CD4-positive, CD25-positive, alpha-beta regulatory T cell (primary cell): ENCODE measurements at regions not wholly inside any gene's neighbourhood (a gene's known extent, or its start where the extent isn't known, plus 50 kb on each side); places are given as distances from the start of the nearest gene placed in this dataset.
"Not testable (repeated sequence)": the region's sequence is repeated elsewhere in the genome, so short reads cannot be mapped to it uniquely, and the experiment has no call there.

Source experiments
- ATAC-seq, 2 donors: fragments of 150-1000 bp; cut with Tn5 transposase; one replicate each; pipeline ENCODE4 v1.10.0; 2021; ENCODE audit warnings: low read depth in 2 of 2, moderate number of reproducible peaks in 2 of 2, moderate library complexity in 1 of 2
- DNase-seq, 3 donors: peaks; one replicate each; pipeline versions ENCODE4 v3.0.0 to v3.0.0-alpha.2; 2012 to 2022; ENCODE audit warnings: mixed read lengths in 1 of 3
- H3K27ac ChIP-seq: one replicate; pipeline ENCODE4 v1.7.0; 2013; ENCODE audit warnings: mild to moderate bottlenecking, low read length; ENCODE audit not compliant: insufficient read depth, poor library complexity, severe bottlenecking
- H3K27me3 ChIP-seq: one replicate; pipeline ENCODE4 v1.7.0; 2013; ENCODE audit warnings: low read length; ENCODE audit not compliant: control insufficient read depth, insufficient read depth
- H3K36me3 ChIP-seq: one replicate; pipeline ENCODE4 v1.7.0; 2013; ENCODE audit warnings: mild to moderate bottlenecking, low read length, moderate library complexity; ENCODE audit not compliant: control insufficient read depth, insufficient read depth
- H3K4me1 ChIP-seq: 2 replicates; pipeline ENCODE4 v1.7.0; 2013; ENCODE audit warnings: mild to moderate bottlenecking, low read length; ENCODE audit not compliant: insufficient read depth, control insufficient read depth, poor library complexity, severe bottlenecking
- H3K4me3 ChIP-seq: one replicate; pipeline ENCODE4 v1.7.0; 2013; ENCODE audit warnings: low read depth, mild to moderate bottlenecking, low read length, moderate library complexity
- H3K9me3 ChIP-seq, 2 experiments: 1 replicate in 1 of 2; 2 replicates in 1 of 2; pipeline ENCODE4 v1.7.0; 2013; ENCODE audit warnings: low read length in 2 of 2, mild to moderate bottlenecking in 1 of 2, moderate library complexity in 1 of 2; ENCODE audit not compliant: control insufficient read depth in 2 of 2
- H3K27ac Mint-ChIP-seq, 3 donors: one replicate each; pipeline ENCODE4 v1.8.0; 2020 to 2022; ENCODE audit warnings: mild to moderate bottlenecking in 3 of 3, mixed read lengths in 3 of 3, moderate library complexity in 2 of 3
- H3K27me3 Mint-ChIP-seq: one replicate; pipeline ENCODE4 v1.8.0; 2022; ENCODE audit warnings: mild to moderate bottlenecking, mixed read lengths
- H3K36me3 Mint-ChIP-seq: one replicate; pipeline ENCODE4 v1.8.0; 2020; ENCODE audit warnings: mixed read lengths
- H3K4me1 Mint-ChIP-seq, 4 donors: one replicate each; pipeline ENCODE4 v1.8.0; 2020 to 2022; ENCODE audit warnings: mixed read lengths in 4 of 4, mild to moderate bottlenecking in 1 of 4
- H3K4me3 Mint-ChIP-seq, 4 donors: one replicate each; pipeline ENCODE4 v1.8.0; 2020 to 2022; ENCODE audit warnings: mild to moderate bottlenecking in 4 of 4, mixed read lengths in 4 of 4, moderate library complexity in 3 of 4
- H3K9me3 Mint-ChIP-seq, 7 donors: one replicate each; pipeline ENCODE4 v1.8.0; 2020 to 2022; ENCODE audit warnings: mixed read lengths in 7 of 7, mild to moderate bottlenecking in 3 of 7, moderate library complexity in 2 of 7

DNA sequence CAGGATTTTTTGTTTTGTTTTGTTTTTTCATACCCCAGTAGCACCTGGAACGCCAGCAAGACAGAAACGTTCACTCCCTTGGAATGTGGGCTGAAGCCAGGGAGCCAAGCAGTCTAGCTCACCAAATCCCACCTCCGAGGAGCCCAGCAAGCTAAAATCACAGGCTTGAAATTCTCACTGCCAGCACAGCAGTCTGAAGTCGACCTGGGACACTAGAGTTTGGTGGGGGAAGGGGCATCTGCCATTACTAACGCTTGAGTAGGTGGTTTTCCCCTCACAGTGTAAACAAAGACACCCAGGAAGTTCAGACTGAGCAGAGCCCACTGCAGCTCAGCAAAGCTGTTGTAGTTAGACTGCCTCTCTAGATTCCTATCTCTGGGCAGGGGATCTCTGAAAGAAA, 99.6 kb upstream of the FGF16 start:
- Histone ChIP-seq H3K9me3 (no peaks in the 10 kb centered on the region), H3K27ac (no peak overlapping the region), H3K4me1 (no peaks in the 10 kb centered on the region), H3K4me3 (no peak overlapping the region), H3K27me3 (no peaks in the 10 kb centered on the region), H3K36me3 (no peaks in the 10 kb centered on the region)
- DNase-seq, result no peak
- ATAC-seq, result no peak
- Mint-ChIP-seq H3K4me1 (no peaks in the 10 kb centered on the region), H3K9me3 (peaks cover 0 to 4% (median 1%) of the 10 kb centered on the region in 7 donors), H3K4me3 (no peak overlapping the region), H3K27me3 (peaks cover 4% of the 10 kb centered on the region), H3K27ac (no peak overlapping the region), H3K36me3 (no peaks in the 10 kb centered on the region)

DNA sequence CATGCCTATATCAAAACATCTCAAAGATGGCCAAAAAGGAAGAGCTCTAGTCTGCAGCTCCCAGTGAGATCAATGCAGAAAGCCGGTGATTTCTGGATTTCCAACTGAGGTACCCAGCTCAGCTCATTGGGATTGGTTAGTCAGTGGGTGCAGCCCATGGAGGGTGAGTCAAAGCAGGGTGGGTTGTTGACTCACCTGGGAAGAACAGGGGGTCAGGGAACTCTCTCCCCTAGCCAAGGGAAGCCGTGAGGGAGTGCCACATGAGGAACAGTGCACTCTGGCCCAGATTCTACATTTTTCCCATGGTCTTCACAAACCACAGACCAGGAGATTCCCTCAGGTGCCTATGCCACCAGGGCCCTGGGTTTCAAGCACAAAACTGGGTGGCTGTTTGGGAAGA, 57.3 kb upstream of the FGF16 start:
- H3K9me3 Mint-ChIP-seq, result peaks cover 0 to 4% (median 0%) of the 10 kb centered on the region in 7 donors
- Histone ChIP-seq H3K27ac (no peak overlapping the region), H3K9me3 (no peaks in the 10 kb centered on the region), H3K27me3 (no peaks in the 10 kb centered on the region), H3K4me1 (no peaks in the 10 kb centered on the region), H3K4me3 (no peak overlapping the region), H3K36me3 (no peaks in the 10 kb centered on the region)
- H3K4me3 Mint-ChIP-seq, result no peak overlapping the region
- peaks cover 4% of the 10 kb centered on the region for H3K27me3 Mint-ChIP-seq
- no peak overlapping the region for H3K27ac Mint-ChIP-seq
- no peak for ATAC-seq
- H3K36me3 Mint-ChIP-seq, result no peaks in the 10 kb centered on the region
- no peak for DNase-seq
- H3K4me1 Mint-ChIP-seq, result no peaks in the 10 kb centered on the region

DNA sequence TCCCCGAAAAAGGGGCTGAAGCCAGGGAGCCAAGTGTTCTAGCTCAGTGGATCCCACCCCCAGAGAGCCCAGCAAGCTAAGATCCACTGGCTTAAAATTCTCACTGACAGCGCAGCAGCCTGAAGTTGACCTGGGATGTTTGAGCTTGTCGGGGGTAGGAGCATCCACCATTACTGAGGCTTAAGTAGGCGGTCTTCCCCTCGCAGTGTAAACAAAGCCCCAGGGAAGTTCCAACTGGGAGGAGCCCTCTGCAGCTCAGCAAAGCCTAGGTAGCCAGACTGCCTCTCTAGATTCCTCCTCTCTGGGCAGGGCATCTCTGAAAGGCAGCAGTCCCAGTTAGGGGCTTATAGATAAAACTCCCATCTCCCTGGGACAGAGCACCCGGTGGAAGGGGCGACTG, 56.8 kb upstream of the FGF16 start:
- H3K4me3 ChIP-seq, H3K9me3 Mint-ChIP-seq, H3K4me1 Mint-ChIP-seq, H3K27ac Mint-ChIP-seq, H3K27ac ChIP-seq, ATAC-seq, DNase-seq, H3K4me3 Mint-ChIP-seq, H3K36me3 ChIP-seq, H3K4me1 ChIP-seq, H3K9me3 ChIP-seq, H3K27me3 ChIP-seq, H3K36me3 Mint-ChIP-seq, H3K27me3 Mint-ChIP-seq: not testable (repeated sequence)

- Mint-ChIP-seq H3K27ac (no peak overlapping the region), H3K4me1 (no peaks in the 10 kb centered on the region), H3K27me3 (no peaks in the 10 kb centered on the region), H3K4me3 (no peak overlapping the region), H3K36me3 (no peaks in the 10 kb centered on the region), H3K9me3 (peaks cover 0 to 4% (median 0%) of the 10 kb centered on the region in 7 donors)
- H3K9me3 ChIP-seq, result no peaks in the 10 kb centered on the region
- H3K36me3 ChIP-seq, result no peaks in the 10 kb centered on the region
- H3K4me1 ChIP-seq, result no peaks in the 10 kb centered on the region
- ATAC-seq (no peak), DNase-seq (no peak)
- H3K4me3 ChIP-seq, result no peak overlapping the region
- H3K27me3 ChIP-seq, result no peaks in the 10 kb centered on the region
- H3K27ac ChIP-seq, result no peak overlapping the region
Measured at GRCh38 chrX:77396781-77397180, 50.4 kb upstream of the FGF16 start.
